HL-60/S4 treated with retinoic acid at 250 ng/mL for 4 days and 3 days (cell line): ENCODE measurements at regions not wholly inside any gene's neighbourhood (a gene's known extent, or its start where the extent isn't known, plus 50 kb on each side); places are given as distances from the start of the nearest gene placed in this dataset.

Experiments used
- in situ Hi-C: fragments of 300-500 bp; cut with MboI; formaldehyde crosslinking; loops from 2 replicates; pipeline ENCODE4 v1.7.0; 2022; ENCODE audit warnings: low sequenced_read_pairs

DNA sequence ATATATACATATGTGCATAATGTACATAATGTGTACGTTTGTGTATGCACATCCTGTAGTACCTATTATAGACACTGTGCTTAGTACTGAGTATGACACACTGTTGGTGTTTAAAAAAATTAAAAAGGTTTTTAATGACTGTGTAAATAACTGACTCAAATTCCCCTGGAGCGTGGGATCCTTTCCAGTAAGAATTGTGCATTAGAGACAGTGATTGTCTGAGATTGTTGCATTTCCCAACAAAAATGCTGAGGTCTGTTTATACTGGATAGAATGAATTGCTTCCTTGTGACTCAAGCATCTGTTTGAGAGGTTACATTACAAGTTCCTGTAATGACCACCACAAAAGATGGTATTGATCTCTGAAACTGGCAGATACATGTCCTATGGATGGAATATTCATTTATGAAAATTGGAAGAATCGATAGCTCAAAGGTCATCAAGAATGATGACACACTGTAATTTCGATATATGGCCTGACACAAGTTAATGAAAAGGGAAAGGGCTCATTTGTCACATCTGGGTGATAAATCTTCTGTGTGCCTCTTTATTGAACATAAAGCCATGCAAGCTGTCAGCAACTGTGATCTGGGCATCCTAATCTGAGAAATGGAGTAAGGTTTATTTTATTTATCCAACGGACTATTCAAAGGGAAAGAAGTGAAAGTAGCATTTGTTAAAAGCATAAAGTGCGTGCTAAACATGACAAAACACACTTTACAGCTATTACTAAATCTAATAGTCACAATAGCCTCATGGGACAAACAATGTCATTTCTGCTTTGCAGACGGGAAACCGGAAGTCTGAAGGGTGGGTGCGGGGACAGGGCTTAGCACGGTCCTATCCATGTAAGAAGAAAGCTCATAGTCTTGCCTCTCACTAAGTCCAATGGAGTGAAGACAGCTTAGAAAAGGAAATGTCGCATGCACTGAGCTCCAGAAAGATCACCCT lies 228.8 kb downstream of the CDH11 start:
- in situ Hi-C loops: no loop called here

GRCh38 chr16:64889446-64889845 lies 232.4 kb downstream of the CDH11 start:
- in situ Hi-C loops: no loop called here

- in situ Hi-C loops: no loop called here
Observed at GRCh38 chr16:64887651-64888050, 234.2 kb downstream of the CDH11 start.

DNA sequence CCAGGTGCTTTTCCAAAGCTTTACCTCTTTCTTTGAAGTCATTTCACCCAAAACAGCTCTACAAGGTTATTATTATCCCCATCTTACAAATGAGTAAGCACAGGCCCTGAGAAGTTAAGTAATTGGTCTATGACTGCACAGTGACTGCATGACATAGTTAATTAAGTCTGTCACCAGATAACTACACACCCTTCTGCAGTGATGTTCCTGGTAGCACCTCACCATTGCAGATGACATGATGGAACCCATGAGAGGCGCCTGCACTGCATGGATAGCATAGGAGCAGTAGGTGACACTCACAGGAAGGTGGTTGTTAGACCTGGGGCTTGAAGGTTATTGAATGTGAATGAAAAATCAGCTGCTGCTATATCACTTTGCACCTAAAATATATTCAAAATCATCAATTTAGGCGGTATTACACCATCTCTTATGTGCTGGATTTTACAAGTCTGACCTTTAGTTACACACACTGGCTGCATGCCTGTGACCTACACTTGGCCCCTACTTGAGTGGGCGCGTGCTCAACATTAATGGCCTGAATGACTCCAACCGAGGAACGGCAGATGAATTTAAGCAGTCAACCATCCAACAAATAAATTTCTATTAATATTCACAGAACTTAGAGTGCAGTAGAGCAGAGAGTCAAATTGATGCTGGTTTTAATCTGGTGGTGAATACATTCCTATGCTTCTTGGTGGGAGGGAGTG lies 239.6 kb downstream of the CDH11 start:
- in situ Hi-C loops: no loop called here

GRCh38 chr16:64880994-64881393 lies 240.9 kb downstream of the CDH11 start:
- in situ Hi-C loops: no loop called here

- in situ Hi-C loops: no loop called here
Observed at GRCh38 chr16:64880006-64880405, 241.9 kb downstream of the CDH11 start.

GRCh38 chr16:64878940-64879339 lies 242.9 kb downstream of the CDH11 start:
- in situ Hi-C loops: no loop called here

GRCh38 chr16:64872101-64872500 lies 249.8 kb downstream of the CDH11 start:
- in situ Hi-C loops: no loop called here

DNA sequence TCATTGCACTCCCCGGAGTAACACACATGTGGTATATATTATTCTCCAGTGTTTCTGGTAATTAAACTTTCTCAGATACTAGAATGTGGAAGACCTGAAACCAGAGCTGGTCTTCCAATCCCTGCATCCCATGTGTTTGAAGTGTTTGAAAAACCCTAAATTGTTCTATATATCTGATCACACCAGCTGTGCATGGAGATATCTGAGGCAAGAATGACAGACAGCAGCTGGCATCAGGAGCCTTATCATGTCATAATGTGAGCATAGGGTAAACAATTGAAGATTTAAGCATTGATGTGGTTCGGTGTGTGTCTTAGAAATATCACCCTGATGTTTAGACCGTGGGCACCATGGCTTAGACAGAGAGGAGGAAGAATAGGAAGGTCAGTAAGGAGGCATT lies 251.0 kb downstream of the CDH11 start:
- in situ Hi-C loops: no loop called here

DNA sequence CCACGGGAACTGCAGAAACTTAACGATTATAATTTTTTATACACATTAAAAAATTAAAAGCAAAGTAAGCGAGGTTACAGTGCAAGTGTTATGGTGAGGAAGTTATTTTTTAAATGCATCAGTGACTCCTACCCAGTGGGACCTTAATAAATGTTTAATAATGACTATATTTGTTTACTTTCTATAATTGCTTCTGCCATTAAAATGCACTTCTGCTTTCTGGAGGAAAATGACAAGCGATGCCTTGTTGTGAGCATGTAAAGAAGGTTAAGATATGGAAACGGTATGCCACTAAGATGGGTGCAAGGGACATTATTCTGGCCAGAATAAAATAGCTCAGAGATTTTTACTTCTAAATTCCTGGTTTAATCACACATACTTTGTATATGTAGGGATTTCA lies 252.1 kb downstream of the CDH11 start:
- in situ Hi-C loops: no loop called here

GRCh38 chr16:64866021-64866420 lies 255.8 kb downstream of the CDH11 start:
- in situ Hi-C loops: no loop called here

GRCh38 chr16:64865069-64865696 lies 256.7 kb downstream of the CDH11 start:
- in situ Hi-C loops: no loop called here

DNA sequence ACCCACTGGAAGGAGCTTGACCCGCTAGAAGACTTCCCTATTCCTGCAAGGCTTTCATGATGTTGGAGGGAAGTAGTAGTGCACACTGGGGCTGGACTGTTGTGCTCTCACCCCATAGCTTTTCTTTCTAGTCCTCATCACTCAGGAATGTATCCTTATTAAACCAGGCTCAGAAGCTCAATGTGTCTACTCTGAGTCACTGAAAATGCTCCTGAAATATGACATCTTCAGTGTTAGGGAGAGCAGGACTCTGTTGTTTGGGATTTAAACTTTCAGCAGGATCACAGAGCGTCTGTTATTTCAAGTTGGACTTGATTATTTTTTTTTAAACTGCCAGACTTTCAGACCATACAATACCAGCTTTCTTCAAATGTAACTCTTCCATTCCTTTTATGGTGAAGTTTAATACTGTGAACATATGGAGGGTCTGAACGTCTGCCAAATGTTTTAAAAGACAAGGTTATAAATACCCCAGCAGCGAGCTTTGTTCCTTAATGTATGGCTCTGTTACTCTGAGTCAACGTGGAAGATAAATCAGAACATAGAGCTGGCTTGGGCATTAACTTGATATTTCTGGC lies 257.5 kb downstream of the CDH11 start:
- in situ Hi-C loops: no loop called here

DNA sequence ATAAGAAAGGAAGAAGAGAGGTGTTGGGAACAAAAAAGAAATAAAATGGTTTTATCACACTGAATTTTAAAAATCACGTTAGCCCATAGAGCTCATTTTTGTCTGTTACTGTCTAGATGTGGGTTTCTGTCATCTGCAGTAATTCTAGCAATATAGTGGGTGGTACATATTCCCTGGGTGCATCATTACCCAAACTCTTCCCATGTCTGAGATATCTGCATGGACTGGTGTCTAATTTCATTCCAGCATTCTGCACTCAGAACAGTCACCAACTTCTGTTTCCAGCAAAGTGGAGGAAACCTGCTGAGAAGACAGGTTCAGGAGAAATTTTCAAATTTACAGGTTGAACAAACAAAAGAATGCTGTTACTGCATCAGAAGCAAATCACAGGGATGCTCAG lies 263.8 kb downstream of the CDH11 start:
- in situ Hi-C loops: no loop called here

DNA sequence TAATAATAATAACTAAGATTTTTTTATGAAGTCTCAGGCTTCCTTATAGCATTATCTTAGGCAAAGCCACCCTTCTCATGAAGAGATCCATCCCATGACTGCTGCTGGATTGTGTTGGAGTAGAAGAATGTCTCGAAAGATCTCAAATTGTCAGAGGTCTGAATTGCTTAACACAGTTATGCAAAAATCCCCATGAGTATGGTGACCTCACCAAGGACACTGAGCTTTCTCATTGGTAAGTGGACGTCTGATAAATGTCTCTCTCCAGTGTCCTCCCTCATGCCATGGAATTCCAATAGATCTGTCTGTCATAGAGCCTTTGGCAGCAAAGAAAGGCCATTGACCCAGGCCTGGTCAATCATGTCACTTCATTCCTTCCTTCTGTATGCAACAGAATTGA lies 264.5 kb downstream of the CDH11 start:
- in situ Hi-C loops: no loop called here

- in situ Hi-C loops: no loop called here
Observed at GRCh38 chr16:64853551-64853950, 268.3 kb downstream of the CDH11 start.

GRCh38 chr16:64846966-64847365 lies 274.9 kb downstream of the CDH11 start:
- in situ Hi-C loops: no loop called here

- in situ Hi-C loops: no loop called here
Observed at GRCh38 chr16:64845071-64845470, 276.8 kb downstream of the CDH11 start.

- in situ Hi-C loops: no loop called here
Observed at GRCh38 chr16:64841482-64841881, 280.4 kb downstream of the CDH11 start.

- in situ Hi-C loops: no loop called here
Observed at GRCh38 chr16:64841071-64841470, 280.8 kb downstream of the CDH11 start.

- in situ Hi-C loops: no loop called here
Observed at GRCh38 chr16:64830653-64831052, 291.2 kb downstream of the CDH11 start.
